PC-3 (cell line): ENCODE measurements at regions not wholly inside any gene's neighbourhood (a gene's known extent, or its start where the extent isn't known, plus 50 kb on each side); places are given as distances from the start of the nearest gene placed in this dataset.
A peak's percentile ranks its signal among the peaks of the same experiment; 100 is the strongest.

Source experiments
- ATAC-seq: fragments of 200-7000 bp; cut with Tn5 transposase; 2 replicates; pipeline ENCODE4 v1.9.1; 2020; ENCODE audit warnings: mild to moderate bottlenecking, moderate library complexity
- BruUV-seq: library from RNA; stranded (reverse); fragments of 400-500 nt; replicated peaks from 2 replicates; lab custom pipeline; 2021; lab: Mats Ljungman, UMichigan
- CTCF ChIA-PET: fragments of 300-600 bp; sonication (Branson Sonifier 250); formaldehyde crosslinking; loops from one replicate; lab custom pipeline; 2022; ENCODE audit warnings: antibody characterized with exemption; lab: Charles Lee
- POLR2A ChIA-PET: fragments of 300-600 bp; sonication (Branson Sonifier 250); formaldehyde crosslinking; loops from one replicate; lab custom pipeline; 2022; ENCODE audit warnings: antibody characterized with exemption; ENCODE audit not compliant: unreplicated experiment; lab: Charles Lee
- DNase-seq: peaks from one replicate; pipeline ENCODE4 v3.0.0-alpha.2; 2015
- H2AFZ ChIP-seq: fragments of 300-600 bp; sonication (generic); 2 replicates; pipeline ENCODE4 v1.6.0; 2016; ENCODE audit warnings: antibody characterized with exemption, low read length
- H3F3A ChIP-seq: fragments of 300-600 bp; sonication (generic); one replicate; pipeline ENCODE4 v1.6.0; 2017; ENCODE audit warnings: antibody characterized with exemption, low read length, control low read depth, mild to moderate bottlenecking; ENCODE audit not compliant: unreplicated experiment
- H3K27ac ChIP-seq: fragments of 300-600 bp; sonication (generic); 2 replicates; pipeline ENCODE4 v1.5.1; 2016; ENCODE audit warnings: mild to moderate bottlenecking, low read length
- H3K27me3 ChIP-seq: fragments of 300-600 bp; sonication (generic); 2 replicates; pipeline ENCODE4 v1.6.1; 2016; ENCODE audit warnings: low read length, mixed read lengths
- H3K36me3 ChIP-seq: fragments of 300-600 bp; sonication (generic); 2 replicates; pipeline ENCODE4 v1.6.1; 2016; ENCODE audit warnings: low read depth, mixed run types, low read length, mixed read lengths
- H3K4me1 ChIP-seq: fragments of 300-600 bp; sonication (generic); 2 replicates; pipeline ENCODE4 v1.5.1; 2016; ENCODE audit warnings: low read length; ENCODE audit not compliant: insufficient read depth
- H3K4me2 ChIP-seq: fragments of 300-600 bp; sonication (generic); 2 replicates; pipeline ENCODE4 v1.6.0; 2016; ENCODE audit warnings: low read length
- H3K4me3 ChIP-seq: fragments of 300-600 bp; sonication (generic); 2 replicates; pipeline ENCODE4 v1.5.1; 2016; ENCODE audit warnings: mild to moderate bottlenecking, low read length, mixed read lengths
- H3K79me2 ChIP-seq: fragments of 300-600 bp; sonication (generic); 2 replicates; pipeline ENCODE4 v1.6.1; 2017; ENCODE audit warnings: low read length, mixed read lengths
- H3K9ac ChIP-seq: fragments of 300-600 bp; sonication (generic); 2 replicates; pipeline ENCODE4 v1.6.0; 2016; ENCODE audit warnings: mild to moderate bottlenecking, low read length
- H3K9me2 ChIP-seq: fragments of 300-600 bp; sonication (generic); replicated peaks from 2 replicates; pipeline ENCODE4 v1.6.1; 2016; ENCODE audit warnings: mixed run types, low read length, mixed read lengths
- H3K9me3 ChIP-seq: fragments of 300-600 bp; sonication (generic); 2 replicates; pipeline ENCODE4 v1.6.1; 2016; ENCODE audit warnings: low read length, mixed read lengths
- H4K20me1 ChIP-seq: fragments of 300-600 bp; sonication (generic); 2 replicates; pipeline ENCODE4 v1.6.1; 2016; ENCODE audit warnings: low read length, mixed read lengths
- CTCF ChIP-seq: fragments of 300-600 bp; sonication (generic); conservative IDR thresholded peaks from 2 replicates; pipeline ENCODE4 v1.5.1; 2017; ENCODE audit warnings: antibody characterized with exemption, low read depth, mild to moderate bottlenecking, low read length
- EZH2 ChIP-seq: fragments of 300-600 bp; sonication (generic); IDR thresholded peaks from one replicate; pipeline ENCODE4 v1.6.1; 2017; ENCODE audit warnings: antibody characterized with exemption, mild to moderate bottlenecking, low read length; ENCODE audit not compliant: unreplicated experiment
- EZH2phosphoT487 ChIP-seq: fragments of 300-600 bp; sonication (generic); IDR thresholded peaks from 2 replicates; pipeline ENCODE4 v1.6.1; 2018; ENCODE audit warnings: mild to moderate bottlenecking, antibody characterized with exemption, low read length, borderline replicate concordance
- intact Hi-C: fragments of 100-400 bp; cut with micrococcal nuclease; formaldehyde crosslinking; loops from 2 replicates; pipeline ENCODE4 v1.9.0; 2023

DNA sequence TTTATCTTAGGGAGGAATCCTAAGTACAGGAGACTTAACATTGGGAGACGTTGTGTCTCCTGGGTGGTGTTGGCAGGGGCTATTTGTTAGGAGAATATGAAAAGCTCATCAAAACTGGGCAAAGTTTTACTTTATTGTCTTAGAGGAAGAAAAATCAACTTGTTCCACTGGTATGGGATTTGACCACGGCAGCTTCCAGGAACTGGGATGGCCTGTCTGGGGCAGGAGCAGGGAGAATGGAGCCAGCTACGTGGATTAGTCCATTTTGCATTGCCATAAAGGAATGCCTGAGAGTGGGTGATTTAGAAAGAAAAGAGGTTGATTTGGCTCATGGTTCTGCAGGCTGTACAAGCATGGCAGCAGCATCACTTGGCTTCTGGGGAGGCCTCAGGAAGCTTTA is 198.4 kb downstream of the ADAMTS15 start:
- CTCF ChIA-PET: interaction anchor here (0.6 kb wide), 1 partner anchor 202 kb away, joined by 4 read pairs; no protein-coding TSS in a partner anchor
- BruUV-seq: no TSS peak

GRCh38 chr11:130647371-130647770 is 198.9 kb downstream of the ADAMTS15 start:
- Histone ChIP-seq H3F3A (no peaks in the 10 kb centered on the region), H3K79me2 (no peaks in the 10 kb centered on the region), H3K4me1 (peaks cover 13% of the 10 kb centered on the region), H3K36me3 (no peaks in the 10 kb centered on the region), H3K4me2 (no peak overlapping the region), H3K9me3 (no peaks in the 10 kb centered on the region), H3K9me2 (no peaks in the 10 kb centered on the region), H4K20me1 (no peaks in the 10 kb centered on the region), H3K4me3 (no peak overlapping the region), H2AFZ (no peak overlapping the region), H3K9ac (no peak overlapping the region), H3K27me3 (no peaks in the 10 kb centered on the region), H3K27ac (no peak overlapping the region)
- DNase-seq: no peak
- TF ChIP-seq EZH2phosphoT487: no peak
- BruUV-seq: no TSS peak
- ATAC-seq: no peak
- ChIA-PET POLR2A (no interaction called here), CTCF (no interaction called here)
- intact Hi-C loops: no loop called here

More for the DNA sequence above, 198.4 kb downstream of the ADAMTS15 start:
- Histone ChIP-seq H3K4me3 (no peak overlapping the region), H3K27me3 (no peaks in the 10 kb centered on the region), H2AFZ (no peak overlapping the region), H3K4me2 (no peak overlapping the region), H4K20me1 (no peaks in the 10 kb centered on the region), H3K36me3 (no peaks in the 10 kb centered on the region), H3K9me3 (no peaks in the 10 kb centered on the region), H3K79me2 (no peaks in the 10 kb centered on the region), H3K27ac (peak overlapping the region; percentile 35), H3K4me1 (peaks cover 13% of the 10 kb centered on the region), H3K9ac (no peak overlapping the region), H3F3A (no peaks in the 10 kb centered on the region), H3K9me2 (no peaks in the 10 kb centered on the region)
- DNase-seq (no peak), ATAC-seq (no peak)
- POLR2A ChIA-PET: interaction anchor here (0.5 kb wide), 1 partner anchor 155 kb away, joined by 4 read pairs; no protein-coding TSS in a partner anchor
- intact Hi-C loops: loop anchor here (1.0 kb wide), 1 partner anchor 10 kb away; no protein-coding TSS in a partner anchor
- TF ChIP-seq CTCF (no peak), EZH2phosphoT487 (no peak), EZH2 (no peak)

DNA sequence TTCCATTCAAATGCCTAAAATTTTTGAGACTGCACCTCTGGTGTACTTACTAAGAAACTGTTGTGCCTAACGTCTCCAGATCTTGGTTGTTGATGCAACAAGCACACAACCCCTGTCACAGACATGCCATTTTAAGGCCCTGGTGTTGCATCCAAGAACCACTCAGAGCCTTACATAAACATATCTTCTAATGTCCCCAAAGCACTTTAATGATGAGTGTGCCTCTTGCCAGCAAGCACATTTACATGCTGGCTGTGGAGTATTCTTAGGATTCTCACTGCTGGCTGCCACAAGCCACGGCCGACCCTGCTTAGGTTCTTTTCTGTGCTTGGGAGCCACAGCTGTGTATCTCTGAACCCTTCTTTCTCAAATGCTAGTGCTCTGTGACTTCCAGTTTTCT is 201.4 kb downstream of the ADAMTS15 start:
- TF ChIP-seq EZH2phosphoT487 (no peak), CTCF (no peak), EZH2 (no peak)
- Histone ChIP-seq H4K20me1 (no peaks in the 10 kb centered on the region), H3K27me3 (no peaks in the 10 kb centered on the region), H3K36me3 (no peaks in the 10 kb centered on the region), H3K27ac (no peak overlapping the region), H3K9me2 (no peaks in the 10 kb centered on the region), H3K9me3 (no peaks in the 10 kb centered on the region), H3K4me3 (no peak overlapping the region), H3K4me1 (peaks cover 22% of the 10 kb centered on the region), H3K4me2 (no peak overlapping the region), H3K9ac (no peak overlapping the region), H2AFZ (no peak overlapping the region), H3K79me2 (no peaks in the 10 kb centered on the region), H3F3A (no peaks in the 10 kb centered on the region)
- POLR2A ChIA-PET: no interaction called here
- ATAC-seq: no peak
- intact Hi-C loops: no loop called here
- no peak for DNase-seq
- CTCF ChIA-PET: no interaction called here
- BruUV-seq: no TSS peak
